LHCN-M2 (cell line): ENCODE measurements at regions not wholly inside any gene's neighbourhood (a gene's known extent, or its start where the extent isn't known, plus 50 kb on each side); places are given as distances from the start of the nearest gene placed in this dataset.
A peak's percentile ranks its signal among the peaks of the same experiment; 100 is the strongest.

Experiments
- DNase-seq: peaks from one replicate; pipeline ENCODE4 v3.0.0-alpha.2; 2012; ENCODE audit warnings: low read depth

DNA sequence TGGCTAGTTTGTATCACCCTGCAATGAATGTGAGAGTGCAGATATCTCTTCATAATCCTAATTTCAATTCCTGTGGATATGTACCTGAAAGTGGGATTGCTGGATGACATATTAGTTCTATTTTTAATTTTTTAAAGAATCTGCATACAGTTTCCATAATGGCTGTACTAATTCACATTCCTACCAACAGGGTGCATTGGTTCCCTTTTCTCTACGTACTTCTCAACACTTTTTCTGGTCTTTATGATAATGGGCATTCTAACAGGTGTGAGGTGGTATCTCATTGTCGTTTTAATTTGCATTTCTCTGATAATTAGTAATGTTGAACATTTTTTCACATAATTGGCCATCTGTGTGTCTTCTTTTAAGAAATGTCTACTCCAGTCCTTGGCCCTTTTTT lies 927.5 kb downstream of the DTWD2 start:
- no peak for DNase-seq

DNA sequence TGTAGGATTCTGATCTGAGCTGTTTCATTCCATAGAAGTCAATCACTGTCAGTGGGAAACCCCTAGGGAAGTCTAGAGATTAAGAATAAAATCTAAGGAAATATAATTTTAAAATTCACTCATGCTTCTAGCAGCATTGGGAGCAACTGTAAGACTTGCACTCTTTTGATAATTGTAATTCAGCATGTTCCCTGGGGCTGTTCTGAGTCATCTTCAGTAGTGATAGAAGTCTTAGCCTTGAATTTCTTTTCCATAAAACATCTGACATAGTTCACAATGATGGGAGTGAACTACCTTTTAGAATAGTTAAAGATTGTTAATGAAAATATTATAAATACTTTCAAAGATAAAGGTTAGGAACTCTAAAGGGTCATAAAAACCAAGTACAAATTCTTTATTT lies 935.8 kb downstream of the DTWD2 start:
- DNase-seq = no peak

DNA sequence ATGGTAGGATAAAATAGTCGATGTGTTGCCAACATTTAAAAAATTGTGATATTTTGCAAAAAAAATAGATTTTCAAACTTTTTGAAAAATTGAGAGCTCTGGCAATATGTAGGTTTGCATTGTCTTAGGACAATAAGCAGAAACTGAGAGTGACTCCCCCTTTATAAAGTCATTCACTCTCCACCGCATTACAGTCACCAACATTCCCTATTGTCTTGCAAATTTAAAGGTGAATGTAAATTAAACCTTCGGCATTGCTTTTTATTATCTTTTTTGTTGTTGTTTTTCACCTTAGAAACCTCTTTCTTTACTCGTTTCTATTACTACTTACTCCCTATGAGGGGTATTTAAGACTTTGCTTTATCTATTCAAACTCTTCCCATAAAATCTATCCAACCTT lies 944.2 kb downstream of the DTWD2 start:
- DNase-seq = no peak

GRCh38 chr5:118043531-118043930 lies 944.8 kb downstream of the DTWD2 start:
- DNase-seq = no peak

DNA sequence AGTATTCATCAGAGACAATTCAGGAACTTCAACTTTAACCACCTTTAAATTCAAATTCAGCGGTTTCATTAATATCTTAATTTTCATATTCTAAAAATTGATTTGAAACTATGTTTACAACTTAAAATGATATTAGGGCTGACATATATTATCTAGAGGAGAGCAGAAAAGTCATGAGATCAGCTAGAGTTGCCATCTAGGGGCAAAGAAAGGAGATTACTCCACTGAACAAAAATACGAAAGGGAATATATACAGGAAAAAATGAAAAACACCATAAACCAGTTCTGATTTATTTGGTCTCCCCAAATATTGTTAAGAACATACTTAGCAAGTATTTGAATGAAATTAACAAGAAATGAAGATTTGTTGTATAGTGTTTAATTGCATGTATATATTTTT lies 946.3 kb downstream of the DTWD2 start:
- DNase-seq = no peak

- no peak for DNase-seq
These were observed 947.9 kb downstream of the DTWD2 start for GRCh38 chr5:118040496-118040895.

DNA sequence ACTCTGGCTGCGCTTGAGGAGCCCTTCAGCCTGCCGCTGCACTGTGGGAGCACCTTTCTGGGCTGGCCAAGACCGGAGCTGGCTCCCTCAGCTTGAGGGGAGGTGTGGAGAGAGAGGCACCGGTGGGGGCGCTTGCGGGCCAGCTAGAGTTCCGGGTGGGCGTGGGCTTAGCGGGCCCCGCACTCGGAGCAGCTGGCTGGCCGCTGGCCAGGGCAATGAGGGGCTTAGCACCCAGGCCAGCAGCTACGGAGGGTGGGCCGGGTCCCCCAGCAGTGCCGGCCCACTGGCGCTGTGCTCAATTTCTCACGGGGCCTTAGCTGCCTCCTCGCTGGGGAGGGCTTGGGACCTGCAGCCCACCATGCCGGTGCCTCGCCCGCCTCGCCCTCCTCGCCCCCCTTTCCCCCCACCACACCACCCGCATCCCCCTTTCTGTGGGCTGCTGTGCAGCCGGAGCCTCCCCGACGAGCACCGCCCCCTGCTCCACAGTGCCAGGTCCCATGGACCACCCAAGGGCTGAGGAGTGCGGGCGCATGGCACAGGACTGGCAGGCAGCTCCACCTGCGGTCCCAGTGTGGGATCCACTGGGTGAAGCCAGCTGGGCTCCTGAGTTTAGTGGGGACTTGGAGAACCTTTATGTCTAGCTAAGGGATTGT lies 954.5 kb downstream of the DTWD2 start:
- no peak for DNase-seq

- DNase-seq = no peak
These were observed 958.5 kb downstream of the DTWD2 start for GRCh38 chr5:118029807-118030206.

GRCh38 chr5:118022062-118022461 lies 966.3 kb downstream of the DTWD2 start:
- DNase-seq = no peak

DNA sequence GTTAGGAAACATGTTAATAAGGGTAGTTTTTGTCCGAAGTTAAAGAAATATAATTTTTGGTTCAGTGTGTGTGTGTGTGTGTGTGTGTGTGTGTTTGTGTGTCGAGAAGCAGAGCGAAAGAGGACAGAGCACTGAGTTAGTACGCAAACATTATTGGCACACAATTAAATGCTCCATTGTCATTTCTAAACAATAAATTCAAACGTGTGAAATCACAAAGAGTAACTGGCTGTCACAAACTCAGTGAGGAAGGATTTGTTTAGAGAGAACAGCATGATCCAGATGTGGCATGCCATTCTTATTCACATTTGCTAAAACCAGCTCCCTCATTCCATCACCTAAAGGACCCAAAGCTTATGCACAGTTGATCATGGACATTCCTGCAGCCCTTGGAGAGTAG lies 970.8 kb downstream of the DTWD2 start:
- DNase-seq = no peak

- no peak for DNase-seq
These were observed 972.0 kb downstream of the DTWD2 start for GRCh38 chr5:118016396-118016795.

- DNase-seq = no peak
These were observed 972.8 kb downstream of the DTWD2 start for GRCh38 chr5:118015511-118015910.

GRCh38 chr5:118009741-118010297 lies 978.5 kb downstream of the DTWD2 start:
- DNase-seq = no peak

GRCh38 chr5:118008779-118009178 lies 979.6 kb downstream of the DTWD2 start:
- DNase-seq = no peak

DNA sequence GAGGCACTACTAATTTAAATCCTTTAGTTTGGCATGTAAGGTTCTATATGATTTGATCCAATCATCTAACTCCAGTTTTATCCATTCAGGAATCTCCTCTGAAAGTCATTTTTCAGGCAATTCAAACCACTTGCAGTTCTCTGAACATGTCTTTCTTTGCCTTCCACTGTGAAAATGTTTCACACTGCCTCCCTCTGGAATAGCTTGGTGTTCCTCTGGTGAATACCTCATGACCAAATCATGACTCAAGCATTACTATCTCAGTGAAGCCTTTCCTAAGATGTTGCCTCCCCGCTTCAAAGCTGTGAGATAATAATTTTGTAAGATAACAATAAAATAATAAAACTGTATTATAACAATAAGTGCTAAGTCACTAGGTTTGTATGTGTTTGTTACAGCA lies 981.1 kb downstream of the DTWD2 start:
- peak; percentile 14 for DNase-seq

- DNase-seq = no peak
These were observed 982.1 kb downstream of the DTWD2 start for GRCh38 chr5:118006219-118006618.

- DNase-seq = peak; percentile 29
These were observed 988.3 kb downstream of the DTWD2 start for GRCh38 chr5:117999939-118000549.

DNA sequence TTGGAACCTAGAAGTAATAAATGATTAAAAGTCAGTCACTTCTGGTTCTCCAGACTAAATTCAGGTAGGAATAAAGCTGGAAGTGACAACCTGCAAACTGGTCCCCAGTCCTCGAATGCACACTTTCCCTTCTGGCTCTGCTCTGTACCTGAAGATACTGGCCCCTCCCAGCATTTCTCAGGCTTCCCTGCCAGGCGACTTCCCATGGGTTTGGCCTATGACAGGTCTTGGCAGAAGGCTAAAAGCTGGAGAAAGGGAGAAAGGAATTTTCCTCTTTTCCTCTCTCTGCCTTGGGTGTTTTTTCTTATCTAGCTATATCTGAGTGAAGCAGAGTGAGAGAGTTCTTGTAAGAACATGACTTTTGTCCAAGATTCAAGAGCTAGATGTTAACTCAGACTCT lies 1005.7 kb downstream of the DTWD2 start:
- no peak for DNase-seq

GRCh38 chr5:117973785-117974184 lies 1014.6 kb downstream of the DTWD2 start:
- DNase-seq = no peak

DNA sequence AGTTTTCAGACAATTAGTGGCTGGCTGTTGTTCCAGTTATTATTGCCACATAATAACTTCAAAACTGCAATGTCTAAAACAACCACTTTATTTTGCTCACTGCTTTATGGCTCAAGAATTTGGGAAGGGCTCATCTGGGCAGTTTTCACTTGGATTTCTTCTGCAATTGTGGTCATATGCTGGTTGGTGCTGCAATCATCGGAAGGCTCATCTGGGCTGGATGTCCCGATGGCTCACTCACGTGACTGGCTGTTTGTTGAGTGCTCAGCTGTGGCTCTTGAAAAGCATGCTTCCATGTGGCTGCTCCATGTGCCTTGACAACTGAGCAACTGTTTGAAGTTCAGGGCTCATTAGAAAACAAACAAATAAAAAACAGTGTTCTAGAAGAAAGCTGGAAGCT lies 1032.5 kb downstream of the DTWD2 start:
- no peak for DNase-seq

DNA sequence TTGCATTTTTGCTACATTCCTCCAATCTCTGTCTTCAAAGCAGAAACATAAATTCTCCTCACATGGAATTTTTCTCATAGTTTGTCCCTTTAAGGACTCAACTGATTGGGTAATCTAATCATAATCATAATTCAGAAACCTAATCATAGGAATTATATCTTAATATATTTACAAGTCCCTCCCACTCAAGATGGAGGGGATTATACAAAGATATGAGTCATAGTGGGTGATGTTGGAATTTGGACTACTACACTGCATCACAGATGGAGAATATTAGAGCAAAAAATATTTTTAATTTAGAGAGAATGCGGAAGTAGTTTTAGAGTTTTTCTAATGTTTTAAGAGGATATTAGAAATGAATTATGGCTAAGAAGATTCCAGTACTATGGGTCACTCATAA lies 1034.0 kb downstream of the DTWD2 start:
- DNase-seq = no peak

DNA sequence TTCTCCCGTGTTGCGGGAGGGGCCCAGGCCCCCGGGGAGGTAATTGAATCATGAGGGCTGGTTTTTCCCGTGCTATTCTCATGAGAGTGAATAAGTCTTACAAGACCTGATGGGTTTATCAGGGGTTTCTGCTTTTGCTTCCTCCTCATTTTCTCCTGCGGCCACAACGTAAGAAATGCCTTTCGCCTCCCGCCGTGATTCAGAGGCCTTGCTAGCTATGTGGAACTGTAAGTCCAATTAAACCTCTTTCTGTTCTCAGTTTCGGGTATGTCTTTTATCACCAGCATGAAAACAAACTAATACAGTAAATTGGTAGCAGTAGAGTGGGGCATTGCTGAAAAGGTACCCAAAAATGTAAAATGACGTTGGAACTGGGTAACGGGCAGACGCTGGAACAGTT lies 1035.1 kb downstream of the DTWD2 start:
- DNase-seq = no peak

DNA sequence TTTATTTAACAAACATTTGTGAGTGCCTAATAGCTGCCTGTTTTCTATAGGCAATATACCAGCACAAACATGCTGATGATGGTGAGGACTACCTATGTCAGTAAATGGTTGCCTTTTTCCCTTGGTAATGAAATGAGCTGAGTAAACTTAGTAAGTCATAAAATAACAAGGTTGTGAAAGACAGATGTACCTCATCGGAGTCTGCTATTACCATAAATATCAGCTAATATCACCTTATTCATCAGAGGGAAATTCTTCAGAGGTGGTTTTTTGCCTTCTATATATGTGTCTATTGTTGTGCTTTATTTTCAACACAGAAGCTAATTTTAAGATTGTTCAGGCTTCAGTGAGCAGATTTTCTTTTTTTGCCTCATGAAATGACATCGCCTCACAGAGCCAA lies 1040.5 kb downstream of the DTWD2 start:
- no peak for DNase-seq

GRCh38 chr5:117947121-117947520 lies 1041.2 kb downstream of the DTWD2 start:
- DNase-seq = no peak
